OCI-LY3 (cell line): ENCODE measurements at regions not wholly inside any gene's neighbourhood (a gene's known extent, or its start where the extent isn't known, plus 50 kb on each side); places are given as distances from the start of the nearest gene placed in this dataset.

Source experiments
- H2AFZ ChIP-seq: fragments of 200-600, 300-600 bp; shearing (Covaris generic); 2 replicates; pipeline ENCODE4 v1.6.0; 2014; ENCODE audit warnings: antibody characterized with exemption, low read depth, low read length
- H3K27ac ChIP-seq: fragments of 200-600, 300-600 bp; sonication (generic); 2 replicates; pipeline ENCODE4 v1.5.1; 2014; ENCODE audit warnings: mild to moderate bottlenecking, low read length, moderate library complexity, mixed read lengths
- H3K27me3 ChIP-seq: fragments of 200-600, 300-600 bp; sonication (generic); 2 replicates; pipeline ENCODE4 v1.6.1; 2014; ENCODE audit warnings: low read depth, low read length, mixed read lengths
- H3K36me3 ChIP-seq: fragments of 200-600, 300-600 bp; sonication (generic); replicated peaks from 2 replicates; pipeline ENCODE3; 2014; ENCODE audit warnings: low read depth, low read length, mixed read lengths
- H3K4me1 ChIP-seq: fragments of 300-600, 200-600 bp; sonication (generic); 2 replicates; pipeline ENCODE4 v1.6.1; 2014; ENCODE audit warnings: low read length, mixed read lengths
- H3K4me2 ChIP-seq: fragments of 200-600, 300-600 bp; sonication (generic); 2 replicates; pipeline ENCODE4 v1.6.1; 2014; ENCODE audit warnings: low read length, mixed read lengths
- H3K4me3 ChIP-seq: fragments of 300-600, 200-600 bp; sonication (generic); 2 replicates; pipeline ENCODE4 v1.5.1; 2014; ENCODE audit warnings: antibody characterized with exemption, mild to moderate bottlenecking, low read length, moderate library complexity
- H3K79me2 ChIP-seq: fragments of 300-600, 200-600 bp; shearing (Covaris generic); 2 replicates; pipeline ENCODE4 v1.6.1; 2014; ENCODE audit warnings: mild to moderate bottlenecking, low read length, mixed read lengths
- H3K9ac ChIP-seq: fragments of 300-600, 200-600 bp; shearing (Covaris generic); 2 replicates; pipeline ENCODE4 v1.6.0; 2014; ENCODE audit warnings: mild to moderate bottlenecking, low read length, moderate library complexity
- H3K9me3 ChIP-seq: fragments of 200-600, 300-600 bp; shearing (Covaris generic); 2 replicates; pipeline ENCODE4 v1.6.1; 2014; ENCODE audit warnings: low read length, mixed read lengths; ENCODE audit not compliant: insufficient read depth
- H4K20me1 ChIP-seq: fragments of 200-600, 300-600 bp; sonication (generic); 2 replicates; pipeline ENCODE4 v1.6.1; 2016; ENCODE audit warnings: low read length, mixed read lengths; ENCODE audit not compliant: insufficient read depth
- CTCF ChIP-seq: fragments of 200-600, 300-600 bp; sonication (generic); IDR thresholded peaks from 2 replicates; pipeline ENCODE4 v1.5.1; 2014; ENCODE audit warnings: antibody characterized with exemption, low read length, low read depth
- EZH2phosphoT487 ChIP-seq: fragments of 200-600 bp; shearing (Covaris generic); IDR thresholded peaks from 2 replicates; pipeline ENCODE4 v1.6.1; 2018; ENCODE audit warnings: antibody characterized with exemption, mixed run types, low read depth

- Histone ChIP-seq H3K36me3 (no peaks in the 10 kb centered on the region), H3K27ac (no peak overlapping the region), H3K4me1 (no peaks in the 10 kb centered on the region), H3K4me3 (no peak overlapping the region), H3K9me3 (no peaks in the 10 kb centered on the region), H3K9ac (no peak overlapping the region), H3K4me2 (no peak overlapping the region), H3K79me2 (no peaks in the 10 kb centered on the region), H4K20me1 (no peaks in the 10 kb centered on the region), H2AFZ (no peak overlapping the region), H3K27me3 (no peaks in the 10 kb centered on the region)
- no peak for TF ChIP-seq CTCF
- no peak for TF ChIP-seq EZH2phosphoT487
These were observed 382.1 kb upstream of the CDH18 start for GRCh38 chr5:20370061-20370460.

GRCh38 chr5:20369518-20369885 is 381.5 kb upstream of the CDH18 start:
- no peak for TF ChIP-seq EZH2phosphoT487
- TF ChIP-seq CTCF = no peak
- Histone ChIP-seq H3K4me1 (no peaks in the 10 kb centered on the region), H3K36me3 (no peaks in the 10 kb centered on the region), H2AFZ (no peak overlapping the region), H3K9ac (no peak overlapping the region), H3K4me2 (no peak overlapping the region), H3K79me2 (no peaks in the 10 kb centered on the region), H3K27me3 (no peaks in the 10 kb centered on the region), H3K9me3 (no peaks in the 10 kb centered on the region), H3K27ac (no peak overlapping the region), H4K20me1 (no peaks in the 10 kb centered on the region), H3K4me3 (no peak overlapping the region)

GRCh38 chr5:20368571-20369517 is 380.8 kb upstream of the CDH18 start:
- H3K27ac ChIP-seq = no peak overlapping the region
- H3K9me3 ChIP-seq = no peaks in the 10 kb centered on the region
- no peak overlapping the region for H3K4me3 ChIP-seq
- TF ChIP-seq EZH2phosphoT487 (no peak), CTCF (no peak)
- no peaks in the 10 kb centered on the region for H3K79me2 ChIP-seq
- H3K36me3 ChIP-seq = no peaks in the 10 kb centered on the region
- no peaks in the 10 kb centered on the region for H3K27me3 ChIP-seq
- H2AFZ ChIP-seq = no peak overlapping the region
- no peak overlapping the region for H3K9ac ChIP-seq
- no peak overlapping the region for H3K4me2 ChIP-seq
- H4K20me1 ChIP-seq = no peaks in the 10 kb centered on the region
- no peaks in the 10 kb centered on the region for H3K4me1 ChIP-seq

GRCh38 chr5:20367178-20367577 is 379.2 kb upstream of the CDH18 start:
- Histone ChIP-seq H3K36me3 (no peaks in the 10 kb centered on the region), H3K79me2 (no peaks in the 10 kb centered on the region), H3K4me3 (no peak overlapping the region), H3K9ac (no peak overlapping the region), H4K20me1 (no peaks in the 10 kb centered on the region), H3K4me1 (no peaks in the 10 kb centered on the region), H3K27ac (no peak overlapping the region), H3K4me2 (no peak overlapping the region), H2AFZ (no peak overlapping the region), H3K27me3 (no peaks in the 10 kb centered on the region), H3K9me3 (no peaks in the 10 kb centered on the region)
- TF ChIP-seq CTCF = no peak
- no peak for TF ChIP-seq EZH2phosphoT487
